DOHH2 (cell line): ENCODE measurements at regions not wholly inside any gene's neighbourhood (a gene's known extent, or its start where the extent isn't known, plus 50 kb on each side); places are given as distances from the start of the nearest gene placed in this dataset.

Experiments used
- EZH2phosphoT487 ChIP-seq: fragments of 200-600 bp; sonication (generic); IDR thresholded peaks from 2 replicates; pipeline ENCODE4 v1.6.1; 2017; ENCODE audit warnings: borderline replicate concordance, mild to moderate bottlenecking, antibody characterized with exemption, low read length, moderate library complexity, mixed read lengths
- TF ChIP-seq, protein P1 (sequence below): fragments of 200-600 bp; sonication (generic); IDR thresholded peaks from one replicate; pipeline ENCODE4 v1.5.1; 2014; ENCODE audit warnings: antibody characterized with exemption, mild to moderate bottlenecking, low read depth, low read length; ENCODE audit not compliant: poor library complexity, severe bottlenecking

- TF ChIP-seq, protein P1, sequence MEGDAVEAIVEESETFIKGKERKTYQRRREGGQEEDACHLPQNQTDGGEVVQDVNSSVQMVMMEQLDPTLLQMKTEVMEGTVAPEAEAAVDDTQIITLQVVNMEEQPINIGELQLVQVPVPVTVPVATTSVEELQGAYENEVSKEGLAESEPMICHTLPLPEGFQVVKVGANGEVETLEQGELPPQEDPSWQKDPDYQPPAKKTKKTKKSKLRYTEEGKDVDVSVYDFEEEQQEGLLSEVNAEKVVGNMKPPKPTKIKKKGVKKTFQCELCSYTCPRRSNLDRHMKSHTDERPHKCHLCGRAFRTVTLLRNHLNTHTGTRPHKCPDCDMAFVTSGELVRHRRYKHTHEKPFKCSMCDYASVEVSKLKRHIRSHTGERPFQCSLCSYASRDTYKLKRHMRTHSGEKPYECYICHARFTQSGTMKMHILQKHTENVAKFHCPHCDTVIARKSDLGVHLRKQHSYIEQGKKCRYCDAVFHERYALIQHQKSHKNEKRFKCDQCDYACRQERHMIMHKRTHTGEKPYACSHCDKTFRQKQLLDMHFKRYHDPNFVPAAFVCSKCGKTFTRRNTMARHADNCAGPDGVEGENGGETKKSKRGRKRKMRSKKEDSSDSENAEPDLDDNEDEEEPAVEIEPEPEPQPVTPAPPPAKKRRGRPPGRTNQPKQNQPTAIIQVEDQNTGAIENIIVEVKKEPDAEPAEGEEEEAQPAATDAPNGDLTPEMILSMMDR = no peak
- no peak for TF ChIP-seq EZH2phosphoT487
Measured at GRCh38 chr12:19042221-19042620, 87.3 kb upstream of the PLEKHA5 start.
